Endothelial cell of umbilical vein (primary cell): ENCODE measurements at regions not wholly inside any gene's neighbourhood (a gene's known extent, or its start where the extent isn't known, plus 50 kb on each side); places are given as distances from the start of the nearest gene placed in this dataset.

Experiments
- BruUV-seq: library from RNA; stranded (reverse); fragments of 400-500 nt; replicated peaks from 2 replicates; lab custom pipeline; 2021; lab: Mats Ljungman, UMichigan
- CTCF ChIA-PET: fragments of 300-600, 350-600 bp; sonication (Branson Sonifier 250); formaldehyde crosslinking; loops from one replicate; lab custom pipeline; 2021; ENCODE audit warnings: antibody characterized with exemption, inconsistent platforms; lab: Charles Lee
- POLR2A ChIA-PET: fragments of 300-600, 350-600 bp; sonication (Branson Sonifier 250); formaldehyde crosslinking; loops from one replicate; lab custom pipeline; 2021; ENCODE audit warnings: antibody characterized with exemption, inconsistent platforms; lab: Charles Lee
- DNase-seq: peaks from one replicate; pipeline ENCODE4 v3.0.0-alpha.2; 2011; ENCODE audit warnings: low read depth, low spot score
- FAIRE-seq: peaks from 2 replicates; lab custom pipeline; 2011; peaks lifted over from hg19 to GRCh38; lab: Jason Lieb, UNC
- H2AFZ ChIP-seq: 2 replicates; pipeline ENCODE4 v1.6.0; 2012; ENCODE audit warnings: low read depth, low read length, control low read depth, inconsistent platforms
- H3K27ac ChIP-seq: 2 replicates; pipeline ENCODE4 v1.5.1; 2011; ENCODE audit warnings: low read depth, mild to moderate bottlenecking, control low read depth, low read length, moderate library complexity; ENCODE audit not compliant: insufficient read depth
- H3K27me3 ChIP-seq, 2 experiments: 2 replicates each; pipeline versions ENCODE4 v1.6.0 to v1.6.1; 2011; ENCODE audit warnings: low read length in 2 of 2, mixed read lengths in 1 of 2; ENCODE audit not compliant: control insufficient read depth in 2 of 2, insufficient read depth in 2 of 2
- H3K36me3 ChIP-seq, 2 experiments: 2 replicates in 1 of 2; 3 replicates in 1 of 2; pipeline ENCODE4 v1.5.1; 2011; ENCODE audit warnings: low read length in 2 of 2, mild to moderate bottlenecking in 1 of 2, moderate library complexity in 1 of 2; ENCODE audit not compliant: control insufficient read depth in 2 of 2, insufficient read depth in 2 of 2; ENCODE audit errors: extremely low read depth in 1 of 2
- H3K4me1 ChIP-seq: 3 replicates; pipeline ENCODE4 v1.5.1; 2011; ENCODE audit warnings: mild to moderate bottlenecking, low read length; ENCODE audit not compliant: control insufficient read depth, insufficient read depth; ENCODE audit errors: extremely low read depth
- H3K4me2 ChIP-seq: 2 replicates; pipeline ENCODE4 v1.6.1; 2011; ENCODE audit warnings: low read length, control low read depth, mixed read lengths; ENCODE audit not compliant: insufficient read depth
- H3K4me3 ChIP-seq, 3 experiments: fragments of 200-600 bp in 1 of 3; sonication (generic), shearing (Covaris generic) in 1 of 3; replicated peaks in 1 of 3; 2 replicates each; pipeline ENCODE4 v1.5.1; 2011 to 2016; ENCODE audit warnings: control low read depth in 3 of 3, low read length in 3 of 3, mild to moderate bottlenecking in 2 of 3, inconsistent platforms in 1 of 3, low read depth in 1 of 3, moderate library complexity in 1 of 3; ENCODE audit not compliant: insufficient read depth in 1 of 3
- H3K79me2 ChIP-seq: 2 replicates; pipeline ENCODE4 v1.6.0; 2012; ENCODE audit warnings: low read length, inconsistent platforms; ENCODE audit not compliant: control insufficient read depth, insufficient read depth
- H3K9ac ChIP-seq: replicated peaks from 2 replicates; pipeline ENCODE3; 2011; ENCODE audit warnings: low read length, control low read depth; ENCODE audit not compliant: insufficient read depth; ENCODE audit errors: extremely low read depth
- H3K9me1 ChIP-seq: replicated peaks from 3 replicates; pipeline ENCODE4 v1.6.0; 2011; ENCODE audit warnings: mild to moderate bottlenecking, low read length; ENCODE audit not compliant: control insufficient read depth, insufficient read depth; ENCODE audit errors: extremely low read depth
- H3K9me3 ChIP-seq: replicated peaks from 2 replicates; pipeline ENCODE4 v1.5.1; 2012; ENCODE audit warnings: low read length, inconsistent platforms; ENCODE audit not compliant: control insufficient read depth, insufficient read depth
- H4K20me1 ChIP-seq: replicated peaks from 2 replicates; pipeline ENCODE3; 2011; ENCODE audit warnings: mild to moderate bottlenecking, low read length; ENCODE audit not compliant: control insufficient read depth, insufficient read depth; ENCODE audit errors: extremely low read depth
- EZH2 ChIP-seq: IDR thresholded peaks from 2 replicates; pipeline ENCODE4 v1.6.1; 2012; ENCODE audit warnings: borderline replicate concordance, low read depth, mild to moderate bottlenecking, moderate library complexity, low read length, inconsistent platforms; ENCODE audit not compliant: severe bottlenecking
- FOS ChIP-seq: IDR thresholded peaks from 2 replicates; pipeline ENCODE4 v1.6.1; 2011; ENCODE audit warnings: mild to moderate bottlenecking, low read length, moderate library complexity, borderline replicate concordance; ENCODE audit not compliant: insufficient read depth
- GATA2 ChIP-seq: IDR thresholded peaks from 2 replicates; pipeline ENCODE4 v1.7.0; 2011; ENCODE audit warnings: low read depth, mild to moderate bottlenecking, moderate library complexity, mixed read lengths, low read length; ENCODE audit not compliant: insufficient read length, insufficient read depth
- JUN ChIP-seq: IDR thresholded peaks from 2 replicates; pipeline ENCODE4 v1.6.1; 2011; ENCODE audit warnings: borderline replicate concordance, low read depth; ENCODE audit not compliant: insufficient read length, insufficient read depth
- MYC ChIP-seq: IDR thresholded peaks from one replicate; pipeline ENCODE4 v1.6.1; 2011; ENCODE audit warnings: mild to moderate bottlenecking, low read depth, low read length
- POLR2A ChIP-seq: IDR thresholded peaks from 2 replicates; pipeline ENCODE4 v1.6.1; 2012; ENCODE audit warnings: low read depth, mild to moderate bottlenecking, control low read depth, low read length
- POLR2AphosphoS5 ChIP-seq: IDR thresholded peaks from 2 replicates; pipeline ENCODE4 v1.6.1; 2012; ENCODE audit warnings: low read depth, mild to moderate bottlenecking, control low read depth, low read length, moderate library complexity; ENCODE audit not compliant: insufficient read depth
- dilution Hi-C: fragments of 300-500 bp; cut with MboI; formaldehyde crosslinking; loops from one replicate; pipeline ENCODE4 v1.15.0; 2019; ENCODE audit warnings: low sequenced_read_pairs; ENCODE audit not compliant: extremely low pct_ligation_motif_present
- intact Hi-C: fragments of 100-400 bp; cut with micrococcal nuclease; formaldehyde crosslinking; loops from one replicate; pipeline ENCODE4 v1.10.0; 2022
- TF ChIP-seq, protein P1 (sequence below): IDR thresholded peaks from 2 replicates; pipeline ENCODE4 v1.6.1; 2011; ENCODE audit not compliant: insufficient read depth, insufficient read length
- TF ChIP-seq, protein P2 (sequence below), 2 donors: IDR thresholded peaks; 1 replicate in 1 of 2; 2 replicates in 1 of 2; pipeline ENCODE4 v1.5.1; 2011; ENCODE audit warnings: low read length in 2 of 2, mild to moderate bottlenecking in 2 of 2, moderate library complexity in 2 of 2, control low read depth in 1 of 2, inconsistent platforms in 1 of 2, low read depth in 1 of 2; ENCODE audit not compliant: insufficient read depth in 1 of 2; ENCODE audit errors: extremely low read depth in 1 of 2

DNA sequence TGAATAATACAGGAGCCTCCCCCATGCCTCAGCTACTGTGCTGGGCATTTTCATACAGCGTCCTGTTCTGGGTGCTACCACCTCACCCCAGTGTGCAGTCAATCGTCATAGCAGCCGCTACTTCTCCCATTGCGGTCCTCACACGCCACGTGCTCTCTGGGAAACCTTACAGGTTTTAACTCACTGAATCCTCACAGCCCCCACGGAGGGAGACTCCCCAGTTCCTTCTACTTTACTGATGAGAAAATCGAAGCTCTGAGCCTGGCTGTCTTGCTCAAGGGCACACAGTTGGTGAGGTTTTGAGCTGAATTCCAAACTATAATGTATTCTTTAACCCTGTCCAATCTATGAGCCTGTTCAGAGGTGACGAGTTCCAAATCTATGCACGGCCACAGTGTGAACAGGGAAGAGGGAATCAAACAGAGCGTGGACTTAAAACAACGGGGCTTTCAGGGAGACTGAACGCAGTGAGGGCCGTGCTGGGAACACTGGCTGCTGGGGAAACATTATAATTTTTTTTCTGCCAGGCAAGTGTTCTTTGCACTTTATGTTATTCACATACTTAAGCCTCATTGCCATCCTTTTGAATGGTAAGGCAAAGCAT is 421.5 kb downstream of the BRD1 start:
- CTCF ChIA-PET, result no interaction called here
- no peak overlapping the region for H2AFZ ChIP-seq
- H3K4me2 ChIP-seq, result no peak overlapping the region
- H3K9me1 ChIP-seq, result no peaks in the 10 kb centered on the region
- intact Hi-C loops, result no loop called here
- H3K4me3 ChIP-seq, result no peak overlapping the region
- no peaks in the 10 kb centered on the region for H3K9me3 ChIP-seq
- no peaks in the 10 kb centered on the region for H3K4me1 ChIP-seq
- no TSS peak for BruUV-seq
- no peaks in the 10 kb centered on the region for H3K27me3 ChIP-seq
- dilution Hi-C loops, result no loop called here
- no peak overlapping the region for H3K27ac ChIP-seq
- no peak for TF ChIP-seq FOS
- no peak for TF ChIP-seq POLR2A
- TF ChIP-seq MYC, result no peak
- no peak for TF ChIP-seq POLR2AphosphoS5
- TF ChIP-seq, protein P1, sequence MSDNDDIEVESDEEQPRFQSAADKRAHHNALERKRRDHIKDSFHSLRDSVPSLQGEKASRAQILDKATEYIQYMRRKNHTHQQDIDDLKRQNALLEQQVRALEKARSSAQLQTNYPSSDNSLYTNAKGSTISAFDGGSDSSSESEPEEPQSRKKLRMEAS, result no peak
- no peak overlapping the region for H3K9ac ChIP-seq
- FAIRE-seq, result no peak
- no peaks in the 10 kb centered on the region for H3K79me2 ChIP-seq
- no peaks in the 10 kb centered on the region for H3K36me3 ChIP-seq
- POLR2A ChIA-PET, result no interaction called here
- H4K20me1 ChIP-seq, result no peaks in the 10 kb centered on the region
- no peak for DNase-seq

DNA sequence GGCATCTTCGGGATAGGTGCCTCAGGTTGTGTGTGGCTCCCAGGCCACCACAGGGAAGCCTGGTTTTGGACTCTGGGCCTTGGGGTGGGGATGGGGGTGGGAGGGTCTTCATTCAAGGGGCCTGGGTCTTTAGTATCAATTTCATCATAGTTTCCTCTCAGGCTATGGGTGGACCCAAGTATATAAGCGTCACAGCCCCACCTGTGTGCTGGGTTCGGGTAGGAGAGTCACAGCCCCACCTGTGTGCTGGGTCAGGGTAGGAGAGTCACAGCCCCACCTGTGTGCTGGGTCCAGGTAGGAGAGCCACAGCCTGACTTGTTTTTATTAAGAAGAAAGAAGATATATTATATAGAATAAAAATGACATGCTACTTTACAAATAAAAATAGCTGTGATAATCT is 422.1 kb downstream of the BRD1 start:
- no peak overlapping the region for H2AFZ ChIP-seq
- H3K9ac ChIP-seq, result no peak overlapping the region
- no peaks in the 10 kb centered on the region for H3K36me3 ChIP-seq
- H3K9me3 ChIP-seq, result no peaks in the 10 kb centered on the region
- no peak overlapping the region for H3K27ac ChIP-seq
- no peak for FAIRE-seq
- no peaks in the 10 kb centered on the region for H3K27me3 ChIP-seq
- H3K4me1 ChIP-seq, result no peaks in the 10 kb centered on the region
- H3K4me3 ChIP-seq, result no peak overlapping the region
- CTCF ChIA-PET, result no interaction called here
- no peaks in the 10 kb centered on the region for H3K9me1 ChIP-seq
- DNase-seq, result no peak
- intact Hi-C loops (no loop called here), dilution Hi-C loops (no loop called here)
- H3K4me2 ChIP-seq, result no peak overlapping the region
- TF ChIP-seq, protein P1, result no peak
- TF ChIP-seq POLR2AphosphoS5 (no peak), JUN (no peak), MYC (no peak), GATA2 (no peak), FOS (no peak), POLR2A (no peak), EZH2 (no peak)
- TF ChIP-seq, protein P2, sequence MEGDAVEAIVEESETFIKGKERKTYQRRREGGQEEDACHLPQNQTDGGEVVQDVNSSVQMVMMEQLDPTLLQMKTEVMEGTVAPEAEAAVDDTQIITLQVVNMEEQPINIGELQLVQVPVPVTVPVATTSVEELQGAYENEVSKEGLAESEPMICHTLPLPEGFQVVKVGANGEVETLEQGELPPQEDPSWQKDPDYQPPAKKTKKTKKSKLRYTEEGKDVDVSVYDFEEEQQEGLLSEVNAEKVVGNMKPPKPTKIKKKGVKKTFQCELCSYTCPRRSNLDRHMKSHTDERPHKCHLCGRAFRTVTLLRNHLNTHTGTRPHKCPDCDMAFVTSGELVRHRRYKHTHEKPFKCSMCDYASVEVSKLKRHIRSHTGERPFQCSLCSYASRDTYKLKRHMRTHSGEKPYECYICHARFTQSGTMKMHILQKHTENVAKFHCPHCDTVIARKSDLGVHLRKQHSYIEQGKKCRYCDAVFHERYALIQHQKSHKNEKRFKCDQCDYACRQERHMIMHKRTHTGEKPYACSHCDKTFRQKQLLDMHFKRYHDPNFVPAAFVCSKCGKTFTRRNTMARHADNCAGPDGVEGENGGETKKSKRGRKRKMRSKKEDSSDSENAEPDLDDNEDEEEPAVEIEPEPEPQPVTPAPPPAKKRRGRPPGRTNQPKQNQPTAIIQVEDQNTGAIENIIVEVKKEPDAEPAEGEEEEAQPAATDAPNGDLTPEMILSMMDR (IDR thresholded peaks at IDR 0.05; ENCODE audit: extremely low read depth in 1 of 2, insufficient read depth in 1 of 2, low read depth in 1 of 2, low read length in 2 of 2), result no peak
- no peaks in the 10 kb centered on the region for H4K20me1 ChIP-seq
- POLR2A ChIA-PET, result no interaction called here
- BruUV-seq, result no TSS peak
- H3K79me2 ChIP-seq, result no peaks in the 10 kb centered on the region
